ENCODE measurements at regions not wholly inside any gene's neighbourhood (a gene's known extent, or its start where the extent isn't known, plus 50 kb on each side); places are given as distances from the start of the nearest gene placed in this dataset.

DNA sequence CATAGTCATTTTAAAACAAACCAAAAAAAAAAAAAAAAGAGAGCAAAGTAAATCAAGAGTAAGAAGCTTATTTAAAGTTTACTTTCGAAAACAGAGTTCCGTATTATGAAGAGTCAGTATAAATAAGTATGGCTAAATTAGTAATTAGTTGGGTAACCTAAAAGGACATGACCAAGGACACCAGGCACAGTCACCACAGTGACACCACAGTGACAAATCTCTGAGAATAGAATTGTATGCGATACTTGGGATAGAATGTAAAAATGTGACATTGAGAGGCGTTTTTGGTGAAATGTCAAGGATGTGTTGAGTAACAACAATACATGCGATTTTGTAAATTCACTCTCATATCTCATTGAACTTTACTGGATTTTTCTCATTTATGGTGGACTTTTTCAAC lies 150.9 kb upstream of the SPEF2 start:
- TF ChIP-seq, protein P1, sequence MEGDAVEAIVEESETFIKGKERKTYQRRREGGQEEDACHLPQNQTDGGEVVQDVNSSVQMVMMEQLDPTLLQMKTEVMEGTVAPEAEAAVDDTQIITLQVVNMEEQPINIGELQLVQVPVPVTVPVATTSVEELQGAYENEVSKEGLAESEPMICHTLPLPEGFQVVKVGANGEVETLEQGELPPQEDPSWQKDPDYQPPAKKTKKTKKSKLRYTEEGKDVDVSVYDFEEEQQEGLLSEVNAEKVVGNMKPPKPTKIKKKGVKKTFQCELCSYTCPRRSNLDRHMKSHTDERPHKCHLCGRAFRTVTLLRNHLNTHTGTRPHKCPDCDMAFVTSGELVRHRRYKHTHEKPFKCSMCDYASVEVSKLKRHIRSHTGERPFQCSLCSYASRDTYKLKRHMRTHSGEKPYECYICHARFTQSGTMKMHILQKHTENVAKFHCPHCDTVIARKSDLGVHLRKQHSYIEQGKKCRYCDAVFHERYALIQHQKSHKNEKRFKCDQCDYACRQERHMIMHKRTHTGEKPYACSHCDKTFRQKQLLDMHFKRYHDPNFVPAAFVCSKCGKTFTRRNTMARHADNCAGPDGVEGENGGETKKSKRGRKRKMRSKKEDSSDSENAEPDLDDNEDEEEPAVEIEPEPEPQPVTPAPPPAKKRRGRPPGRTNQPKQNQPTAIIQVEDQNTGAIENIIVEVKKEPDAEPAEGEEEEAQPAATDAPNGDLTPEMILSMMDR (IDR thresholded peaks at IDR 0.05): no peak
- TF ChIP-seq POLR2AphosphoS5 (IDR thresholded peaks at IDR 0.05): no peak

All from breast epithelium (tissue), 3 donors.